ENCODE measurements at regions not wholly inside any gene's neighbourhood (a gene's known extent, or its start where the extent isn't known, plus 50 kb on each side); places are given as distances from the start of the nearest gene placed in this dataset.

DNA sequence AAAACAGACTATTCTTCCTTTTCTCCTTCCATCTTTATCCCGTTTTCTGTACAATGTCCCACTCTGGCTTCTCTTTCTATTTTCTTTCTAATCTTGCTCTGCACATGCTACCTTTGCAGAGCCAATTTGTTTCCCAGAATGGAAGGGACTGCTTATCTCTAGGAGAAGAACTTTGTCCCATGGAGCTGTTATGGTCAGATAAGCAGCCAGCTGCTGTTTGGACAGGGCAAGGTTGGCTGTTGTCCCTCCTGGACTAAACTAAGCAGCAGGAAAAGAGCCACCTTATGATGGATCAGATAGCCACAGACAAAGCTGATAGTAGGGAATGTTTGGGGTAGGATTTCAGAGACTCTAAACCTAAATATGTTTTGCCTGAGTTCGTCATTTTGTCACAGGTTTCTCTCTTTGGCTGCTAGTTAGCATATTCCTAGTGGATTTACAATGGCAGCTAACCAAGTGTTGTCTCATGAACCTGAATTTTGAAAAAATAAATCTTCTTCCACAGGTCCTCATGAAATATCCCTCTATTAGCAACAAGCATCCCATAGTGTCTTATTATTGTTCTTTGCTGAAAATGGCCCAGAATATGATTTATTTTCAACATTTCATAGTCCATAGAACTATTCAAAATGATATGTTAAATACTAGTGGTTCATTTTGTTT, 262.8 kb downstream of the SLC16A7 start:
- H3K27me3 Mint-ChIP-seq = peaks cover 8% of the 10 kb centered on the region
- H3K4me3 Mint-ChIP-seq = no peak overlapping the region
- H3K36me3 Mint-ChIP-seq = no peaks in the 10 kb centered on the region
- no peak overlapping the region for H3K27ac Mint-ChIP-seq
- DNase-seq (ENCODE audit: extremely low spot score, unreplicated experiment) = no peak
- TF ChIP-seq, protein P1, sequence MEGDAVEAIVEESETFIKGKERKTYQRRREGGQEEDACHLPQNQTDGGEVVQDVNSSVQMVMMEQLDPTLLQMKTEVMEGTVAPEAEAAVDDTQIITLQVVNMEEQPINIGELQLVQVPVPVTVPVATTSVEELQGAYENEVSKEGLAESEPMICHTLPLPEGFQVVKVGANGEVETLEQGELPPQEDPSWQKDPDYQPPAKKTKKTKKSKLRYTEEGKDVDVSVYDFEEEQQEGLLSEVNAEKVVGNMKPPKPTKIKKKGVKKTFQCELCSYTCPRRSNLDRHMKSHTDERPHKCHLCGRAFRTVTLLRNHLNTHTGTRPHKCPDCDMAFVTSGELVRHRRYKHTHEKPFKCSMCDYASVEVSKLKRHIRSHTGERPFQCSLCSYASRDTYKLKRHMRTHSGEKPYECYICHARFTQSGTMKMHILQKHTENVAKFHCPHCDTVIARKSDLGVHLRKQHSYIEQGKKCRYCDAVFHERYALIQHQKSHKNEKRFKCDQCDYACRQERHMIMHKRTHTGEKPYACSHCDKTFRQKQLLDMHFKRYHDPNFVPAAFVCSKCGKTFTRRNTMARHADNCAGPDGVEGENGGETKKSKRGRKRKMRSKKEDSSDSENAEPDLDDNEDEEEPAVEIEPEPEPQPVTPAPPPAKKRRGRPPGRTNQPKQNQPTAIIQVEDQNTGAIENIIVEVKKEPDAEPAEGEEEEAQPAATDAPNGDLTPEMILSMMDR (conservative IDR thresholded peaks at IDR 0.05) = no peak
- H3K4me1 Mint-ChIP-seq (ENCODE audit: unreplicated experiment) = no peaks in the 10 kb centered on the region
- no peaks in the 10 kb centered on the region for H3K9me3 Mint-ChIP-seq

DNA sequence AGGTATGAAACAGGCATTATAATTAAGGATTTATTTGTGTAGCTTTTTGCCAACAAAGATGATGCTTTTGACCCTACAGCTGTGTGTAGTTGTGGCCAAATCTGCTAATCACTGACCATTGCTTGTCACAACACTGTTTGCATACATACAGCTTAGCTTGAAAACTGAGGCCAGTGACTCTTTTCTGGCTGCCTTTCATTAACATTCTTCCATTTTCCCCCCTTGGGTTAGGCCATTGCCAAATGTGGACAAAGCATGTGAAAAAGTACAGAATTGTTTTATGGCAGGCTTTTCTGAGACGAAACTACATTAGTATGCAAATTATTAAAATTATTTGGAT, 263.3 kb downstream of the SLC16A7 start:
- Mint-ChIP-seq H3K9me3 (no peaks in the 10 kb centered on the region), H3K36me3 (no peaks in the 10 kb centered on the region), H3K4me1 (ENCODE audit: unreplicated experiment) (no peaks in the 10 kb centered on the region), H3K4me3 (no peak overlapping the region), H3K27me3 (peaks cover 8% of the 10 kb centered on the region), H3K27ac (no peak overlapping the region)
- TF ChIP-seq, protein P1 (conservative IDR thresholded peaks at IDR 0.05) = no peak
- DNase-seq (ENCODE audit: extremely low spot score, unreplicated experiment) = no peak

DNA sequence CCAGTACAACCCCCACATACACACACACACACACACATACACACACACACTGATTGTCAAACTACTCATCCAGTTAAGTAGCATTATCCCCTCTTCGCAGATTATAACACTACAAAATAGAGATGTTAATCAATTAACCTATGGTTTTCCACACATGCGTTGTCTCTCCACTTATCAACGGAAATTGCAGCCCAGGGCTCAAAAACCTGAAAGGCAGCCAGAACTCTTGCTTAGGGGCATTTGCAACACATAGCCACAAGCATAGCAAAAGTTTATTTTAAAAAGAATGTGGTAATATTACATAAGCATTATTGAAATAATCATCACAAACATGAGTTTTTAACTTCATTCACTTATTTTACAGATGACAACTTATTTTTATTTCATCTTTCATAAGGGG, 265.8 kb downstream of the SLC16A7 start:
- Mint-ChIP-seq H3K9me3 (no peaks in the 10 kb centered on the region), H3K4me1 (ENCODE audit: unreplicated experiment) (no peaks in the 10 kb centered on the region), H3K36me3 (no peaks in the 10 kb centered on the region), H3K4me3 (no peak overlapping the region), H3K27ac (no peak overlapping the region), H3K27me3 (peaks cover 3% of the 10 kb centered on the region)
- TF ChIP-seq, protein P1 (conservative IDR thresholded peaks at IDR 0.05) = no peak
- DNase-seq (ENCODE audit: extremely low spot score, unreplicated experiment) = no peak

DNA sequence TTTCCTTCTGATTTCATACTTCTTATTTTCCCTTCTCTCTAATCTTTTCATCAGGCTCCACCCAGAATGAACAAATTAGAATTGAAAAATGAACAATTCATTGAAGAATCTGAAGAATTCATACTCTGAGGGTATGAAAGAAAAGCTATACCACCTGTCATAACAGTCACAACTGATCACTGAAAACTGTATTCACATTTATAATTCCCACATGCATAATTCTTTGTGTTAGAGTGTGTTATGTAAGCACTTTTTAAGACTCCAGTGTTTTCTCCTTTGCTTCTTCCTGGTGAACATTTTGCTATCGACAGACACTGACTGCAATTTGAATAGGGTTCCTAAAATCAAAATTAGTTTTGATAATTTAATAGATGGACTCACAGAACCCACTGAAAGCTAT, 271.2 kb downstream of the SLC16A7 start:
- Mint-ChIP-seq H3K9me3 (no peaks in the 10 kb centered on the region), H3K27ac (no peak overlapping the region), H3K36me3 (no peaks in the 10 kb centered on the region), H3K27me3 (peaks cover 3% of the 10 kb centered on the region), H3K4me3 (no peak overlapping the region), H3K4me1 (ENCODE audit: unreplicated experiment) (no peaks in the 10 kb centered on the region)
- TF ChIP-seq, protein P1 (conservative IDR thresholded peaks at IDR 0.05) = no peak
- no peak for DNase-seq (ENCODE audit: extremely low spot score, unreplicated experiment)

DNA sequence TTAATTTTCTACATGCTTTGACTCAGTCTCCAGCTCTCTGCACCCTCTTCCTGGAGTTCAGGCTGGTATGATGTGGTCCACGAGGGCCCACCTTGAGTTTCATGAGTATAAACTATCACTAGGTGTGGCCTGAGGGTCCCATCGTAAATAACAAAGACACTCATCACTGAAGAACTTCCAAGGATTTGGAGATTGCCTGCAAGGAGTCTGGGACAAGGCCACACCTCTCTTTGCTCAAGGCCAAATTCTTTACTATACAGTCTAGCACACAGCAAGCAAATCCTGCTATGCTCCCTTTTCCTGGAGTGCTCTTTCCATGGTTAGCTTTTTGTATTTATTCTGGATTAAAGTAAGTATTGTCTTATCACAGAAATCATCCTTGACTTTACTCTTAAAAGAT, 271.9 kb downstream of the SLC16A7 start:
- no peak overlapping the region for H3K4me3 Mint-ChIP-seq
- TF ChIP-seq, protein P1 (conservative IDR thresholded peaks at IDR 0.05) = no peak
- H3K27me3 Mint-ChIP-seq = no peaks in the 10 kb centered on the region
- no peak for DNase-seq (ENCODE audit: extremely low spot score, unreplicated experiment)
- H3K27ac Mint-ChIP-seq = no peak overlapping the region
- no peaks in the 10 kb centered on the region for H3K9me3 Mint-ChIP-seq
- no peaks in the 10 kb centered on the region for H3K36me3 Mint-ChIP-seq
- H3K4me1 Mint-ChIP-seq (ENCODE audit: unreplicated experiment) = no peaks in the 10 kb centered on the region

DNA sequence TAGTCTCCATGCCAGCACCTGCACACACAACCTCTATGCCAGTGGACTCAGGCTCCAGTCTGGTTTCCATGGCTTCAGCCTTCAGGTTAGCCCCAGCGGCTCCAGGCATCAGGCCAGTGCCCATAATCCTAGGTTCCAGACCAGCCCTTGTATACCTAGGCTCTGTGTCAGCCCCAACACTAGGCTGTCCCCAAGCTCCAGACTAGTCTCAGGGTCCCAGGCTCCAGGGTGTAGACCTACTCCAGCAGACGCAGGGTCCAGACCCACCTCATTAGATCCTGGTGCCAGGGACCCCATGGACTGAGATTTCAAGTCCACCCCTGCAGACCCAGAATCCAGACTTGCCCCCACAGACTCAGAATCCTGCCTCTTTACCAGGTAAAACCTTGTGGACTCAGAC, 275.9 kb downstream of the SLC16A7 start:
- Mint-ChIP-seq H3K9me3 (no peaks in the 10 kb centered on the region), H3K4me3 (no peak overlapping the region), H3K4me1 (ENCODE audit: unreplicated experiment) (no peaks in the 10 kb centered on the region), H3K36me3 (no peaks in the 10 kb centered on the region), H3K27ac (no peak overlapping the region), H3K27me3 (no peaks in the 10 kb centered on the region)
- TF ChIP-seq, protein P1 (conservative IDR thresholded peaks at IDR 0.05) = no peak
- no peak for DNase-seq (ENCODE audit: extremely low spot score, unreplicated experiment)
